ENCODE measurements at regions not wholly inside any gene's neighbourhood (a gene's known extent, or its start where the extent isn't known, plus 50 kb on each side); places are given as distances from the start of the nearest gene placed in this dataset.

DNA sequence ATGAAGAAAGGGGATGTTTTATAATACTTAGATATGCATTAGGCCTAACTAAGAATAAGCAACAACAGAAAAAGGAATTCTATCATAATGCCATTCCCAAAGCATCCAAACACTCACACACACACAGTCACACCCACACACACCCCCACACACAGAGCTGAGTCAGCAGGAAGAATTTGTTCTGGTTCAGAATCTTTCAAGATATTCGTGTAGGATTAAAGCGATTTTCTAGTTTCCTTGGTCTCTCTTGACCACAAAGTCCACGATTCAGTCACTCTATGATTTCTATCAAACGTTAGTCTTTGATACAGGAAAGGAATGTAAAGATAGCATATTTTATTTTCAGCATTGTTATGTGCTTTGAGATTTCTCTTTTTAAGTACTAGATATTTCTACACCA lies 382.6 kb upstream of the DCN start:
- Mint-ChIP-seq H3K36me3 (ENCODE audit: low read depth) (peaks cover 2% of the 10 kb centered on the region), H3K27ac (peak overlapping the region; percentile 89), H3K9me3 (peaks cover 10% of the 10 kb centered on the region), H3K27me3 (ENCODE audit: low read depth, poor library complexity) (peaks cover 4% of the 10 kb centered on the region), H3K4me3 (no peak overlapping the region), H3K4me1 (peaks cover 19% of the 10 kb centered on the region)
- no peak for DNase-seq
- TF ChIP-seq, protein P1, sequence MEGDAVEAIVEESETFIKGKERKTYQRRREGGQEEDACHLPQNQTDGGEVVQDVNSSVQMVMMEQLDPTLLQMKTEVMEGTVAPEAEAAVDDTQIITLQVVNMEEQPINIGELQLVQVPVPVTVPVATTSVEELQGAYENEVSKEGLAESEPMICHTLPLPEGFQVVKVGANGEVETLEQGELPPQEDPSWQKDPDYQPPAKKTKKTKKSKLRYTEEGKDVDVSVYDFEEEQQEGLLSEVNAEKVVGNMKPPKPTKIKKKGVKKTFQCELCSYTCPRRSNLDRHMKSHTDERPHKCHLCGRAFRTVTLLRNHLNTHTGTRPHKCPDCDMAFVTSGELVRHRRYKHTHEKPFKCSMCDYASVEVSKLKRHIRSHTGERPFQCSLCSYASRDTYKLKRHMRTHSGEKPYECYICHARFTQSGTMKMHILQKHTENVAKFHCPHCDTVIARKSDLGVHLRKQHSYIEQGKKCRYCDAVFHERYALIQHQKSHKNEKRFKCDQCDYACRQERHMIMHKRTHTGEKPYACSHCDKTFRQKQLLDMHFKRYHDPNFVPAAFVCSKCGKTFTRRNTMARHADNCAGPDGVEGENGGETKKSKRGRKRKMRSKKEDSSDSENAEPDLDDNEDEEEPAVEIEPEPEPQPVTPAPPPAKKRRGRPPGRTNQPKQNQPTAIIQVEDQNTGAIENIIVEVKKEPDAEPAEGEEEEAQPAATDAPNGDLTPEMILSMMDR (IDR thresholded peaks at IDR 0.05) = no peak

DNA sequence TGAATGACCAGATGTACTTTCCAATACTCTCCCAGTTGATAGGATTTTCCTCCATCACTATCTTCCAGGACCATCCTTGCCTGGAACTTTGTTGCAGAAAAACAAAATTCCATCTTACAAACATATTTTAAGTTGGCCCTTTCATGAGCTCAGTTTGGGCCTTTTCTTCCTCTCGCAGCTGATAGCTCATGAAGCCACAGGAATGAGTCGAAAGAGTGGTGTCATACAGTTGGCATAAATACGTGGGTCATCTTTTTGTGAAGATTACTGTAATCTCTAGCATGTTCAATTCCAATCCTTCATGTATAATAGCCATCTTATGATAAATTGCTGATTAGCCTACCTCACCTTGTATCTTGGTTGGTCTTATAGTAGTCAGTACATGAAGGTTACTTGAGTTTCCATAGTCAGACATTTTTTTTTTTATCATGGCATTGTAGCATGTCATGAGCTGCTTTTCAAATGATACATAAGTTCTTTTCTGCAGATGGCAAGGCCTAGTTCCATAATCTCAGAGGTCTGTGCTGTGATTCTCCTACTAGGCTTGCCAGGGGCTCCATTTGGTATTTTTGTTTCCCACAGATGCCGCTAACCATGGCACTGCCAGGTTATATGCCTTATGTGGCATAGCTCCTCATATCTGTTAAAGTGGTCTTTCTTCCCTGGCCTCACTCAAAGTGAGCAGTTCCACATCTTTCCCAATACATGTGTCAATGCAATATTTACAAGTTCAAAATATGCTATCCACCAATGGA lies 380.6 kb upstream of the DCN start:
- DNase-seq = no peak

DNA sequence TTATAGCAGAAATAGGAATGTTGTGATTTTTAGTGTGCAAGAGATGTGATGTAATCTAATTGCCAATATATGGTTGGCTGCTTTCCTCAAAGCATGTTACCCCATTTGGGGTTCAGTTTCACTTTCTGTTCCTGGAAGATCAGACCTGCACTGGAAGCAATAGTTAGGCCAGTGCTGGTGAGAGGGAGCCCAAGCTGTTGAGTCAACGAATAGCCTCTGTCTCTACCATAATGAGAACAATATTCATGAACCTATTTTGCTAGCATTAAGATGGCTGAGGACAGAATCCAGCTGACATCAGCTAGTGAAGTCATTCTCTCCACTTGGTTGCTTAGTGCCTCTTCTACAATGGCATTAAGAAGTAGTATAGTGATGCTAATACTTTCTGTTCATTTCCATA lies 379.9 kb upstream of the DCN start:
- peaks cover 4% of the 10 kb centered on the region for H3K27me3 Mint-ChIP-seq (ENCODE audit: low read depth, poor library complexity)
- H3K4me1 Mint-ChIP-seq = peaks cover 19% of the 10 kb centered on the region
- TF ChIP-seq, protein P1 (IDR thresholded peaks at IDR 0.05) = no peak
- DNase-seq = no peak
- H3K9me3 Mint-ChIP-seq = peaks cover 28% of the 10 kb centered on the region
- no peak overlapping the region for H3K27ac Mint-ChIP-seq
- peaks cover 17% of the 10 kb centered on the region for H3K36me3 Mint-ChIP-seq (ENCODE audit: low read depth)
- H3K4me3 Mint-ChIP-seq = no peak overlapping the region

More for the DNA sequence above, 380.6 kb upstream of the DCN start:
- H3K4me1 Mint-ChIP-seq = peaks cover 19% of the 10 kb centered on the region
- H3K27me3 Mint-ChIP-seq (ENCODE audit: low read depth, poor library complexity) = peaks cover 4% of the 10 kb centered on the region
- TF ChIP-seq, protein P1 (IDR thresholded peaks at IDR 0.05) = no peak
- peaks cover 26% of the 10 kb centered on the region for H3K9me3 Mint-ChIP-seq
- peaks cover 17% of the 10 kb centered on the region for H3K36me3 Mint-ChIP-seq (ENCODE audit: low read depth)
- no peak overlapping the region for H3K27ac Mint-ChIP-seq
- H3K4me3 Mint-ChIP-seq = no peak overlapping the region

DNA sequence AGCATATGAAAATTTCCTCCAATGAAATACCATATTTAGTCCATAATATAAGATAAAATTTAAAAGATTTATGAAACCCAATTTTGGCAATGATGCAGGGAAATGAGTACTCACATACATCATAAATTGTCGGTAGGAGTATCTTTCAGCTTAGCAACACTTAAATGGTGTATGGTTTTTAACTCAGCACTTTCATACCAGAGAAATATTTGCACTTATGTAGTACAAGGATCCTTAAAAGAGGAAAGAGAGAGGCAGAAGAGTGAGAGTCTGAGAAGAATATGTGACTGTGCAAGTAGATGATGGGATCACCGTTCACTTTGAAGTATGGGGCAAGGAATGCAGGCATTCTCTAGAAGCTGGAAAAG lies 379.3 kb upstream of the DCN start:
- Mint-ChIP-seq H3K4me1 (peaks cover 19% of the 10 kb centered on the region), H3K36me3 (ENCODE audit: low read depth) (peaks cover 17% of the 10 kb centered on the region), H3K4me3 (no peak overlapping the region), H3K27ac (no peak overlapping the region), H3K27me3 (ENCODE audit: low read depth, poor library complexity) (peaks cover 4% of the 10 kb centered on the region), H3K9me3 (peaks cover 28% of the 10 kb centered on the region)
- TF ChIP-seq, protein P1 (IDR thresholded peaks at IDR 0.05) = no peak
- DNase-seq = no peak

DNA sequence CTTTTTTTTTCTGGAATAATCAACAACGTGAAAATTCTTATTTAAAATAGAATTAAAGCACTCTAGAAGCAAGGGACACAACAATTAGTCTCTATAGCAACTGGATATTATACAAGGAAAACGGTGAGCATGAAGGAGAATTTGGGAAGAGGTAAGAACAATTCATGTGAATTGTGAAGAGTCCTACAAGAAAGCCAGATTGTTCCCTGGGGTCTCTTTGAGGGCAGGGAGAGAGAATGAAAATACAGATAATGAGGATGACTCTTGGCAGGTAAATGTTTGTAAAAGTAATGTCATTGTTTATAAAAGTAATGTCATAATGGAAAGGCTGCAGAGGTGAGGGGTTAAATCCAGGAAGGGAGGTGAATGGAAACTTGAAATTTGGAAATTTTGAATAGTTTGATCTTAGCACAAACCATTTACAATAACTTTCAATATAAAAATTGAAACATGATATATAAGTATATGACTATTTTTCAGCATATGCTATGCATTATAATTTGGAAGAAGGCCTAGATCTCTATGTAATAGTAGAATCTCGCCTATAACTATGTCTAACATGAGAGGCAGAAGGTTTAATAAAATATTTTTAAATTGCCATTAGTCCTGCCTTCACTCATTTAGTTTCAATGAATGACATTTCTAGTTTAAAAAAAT lies 378.8 kb upstream of the DCN start:
- peaks cover 17% of the 10 kb centered on the region for H3K36me3 Mint-ChIP-seq (ENCODE audit: low read depth)
- H3K27ac Mint-ChIP-seq = no peak overlapping the region
- H3K4me3 Mint-ChIP-seq = no peak overlapping the region
- peaks cover 19% of the 10 kb centered on the region for H3K4me1 Mint-ChIP-seq
- peaks cover 28% of the 10 kb centered on the region for H3K9me3 Mint-ChIP-seq
- TF ChIP-seq, protein P1 (IDR thresholded peaks at IDR 0.05) = no peak
- H3K27me3 Mint-ChIP-seq (ENCODE audit: low read depth, poor library complexity) = no peaks in the 10 kb centered on the region
- no peak for DNase-seq

Measured in nephron progenitor cell (in vitro differentiated cells).